DMS153 (cell line): ENCODE measurements at regions not wholly inside any gene's neighbourhood (a gene's known extent, or its start where the extent isn't known, plus 50 kb on each side); places are given as distances from the start of the nearest gene placed in this dataset.
"Not testable (repeated sequence)": the region's sequence is repeated elsewhere in the genome, so short reads cannot be mapped to it uniquely, and the experiment has no call there.

ENCODE experiments used
- DNase-seq: peaks from one replicate; lab custom pipeline; 2025; lab: John Stamatoyannopoulos, UW

DNA sequence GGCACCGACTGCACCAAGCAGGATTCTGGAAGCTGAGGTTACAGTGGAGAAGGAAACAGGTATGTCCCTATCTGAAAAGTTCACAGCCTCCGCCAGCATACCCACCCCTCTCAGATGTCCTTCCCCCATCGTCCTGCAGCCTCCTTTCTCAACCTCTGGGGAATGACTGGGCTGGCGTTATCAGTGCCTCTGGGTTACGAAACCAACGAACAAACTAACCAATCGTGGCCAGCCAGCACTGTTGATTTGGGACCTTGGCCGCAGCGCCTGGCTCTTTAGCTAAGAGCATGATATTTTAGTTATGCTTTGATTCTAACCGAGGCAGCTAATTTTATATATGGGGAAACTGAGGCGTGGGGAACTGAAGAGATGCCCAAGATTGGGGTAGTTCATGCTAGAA lies 233.0 kb downstream of the TFCP2L1 start:
- no peak for DNase-seq

DNA sequence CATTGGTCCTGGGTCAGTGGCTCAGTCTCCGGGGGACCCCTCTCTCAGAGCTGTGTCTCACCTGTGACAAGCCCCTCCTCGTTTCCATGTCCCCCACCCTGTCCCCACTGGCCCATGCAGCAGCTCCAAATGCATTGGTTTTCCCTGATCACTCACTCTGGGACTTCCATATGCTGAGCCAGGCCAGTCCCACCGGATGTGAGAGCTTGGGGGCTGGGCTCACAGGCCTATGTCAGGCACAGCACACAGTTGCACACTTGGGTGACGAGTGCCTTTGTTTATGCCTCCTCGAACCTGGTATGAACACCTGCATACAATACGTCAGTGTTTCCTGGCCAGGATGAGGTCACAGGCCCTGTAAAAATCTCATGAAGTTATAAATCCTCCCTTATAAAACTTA lies 232.5 kb downstream of the TFCP2L1 start:
- DNase-seq, result no peak

DNA sequence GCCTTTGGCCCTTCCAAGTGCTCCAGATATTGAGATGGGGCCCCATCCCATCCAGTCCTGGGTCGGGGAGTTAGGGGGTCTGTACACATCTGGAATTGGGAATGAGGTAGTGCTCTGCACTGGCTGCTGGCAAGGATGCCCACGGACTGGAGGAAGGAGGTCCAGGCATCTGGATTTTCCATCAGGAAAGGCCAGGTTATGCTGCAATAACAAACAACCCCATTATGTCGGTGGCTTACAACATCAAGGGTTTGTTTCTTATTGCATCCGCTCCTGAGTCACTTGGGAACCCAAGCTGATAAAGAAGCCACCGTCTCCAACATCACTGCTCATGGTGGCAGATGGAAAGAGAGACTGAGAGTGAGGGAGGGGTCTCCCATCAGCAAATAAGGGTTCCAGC lies 229.9 kb downstream of the TFCP2L1 start:
- no peak for DNase-seq

DNA sequence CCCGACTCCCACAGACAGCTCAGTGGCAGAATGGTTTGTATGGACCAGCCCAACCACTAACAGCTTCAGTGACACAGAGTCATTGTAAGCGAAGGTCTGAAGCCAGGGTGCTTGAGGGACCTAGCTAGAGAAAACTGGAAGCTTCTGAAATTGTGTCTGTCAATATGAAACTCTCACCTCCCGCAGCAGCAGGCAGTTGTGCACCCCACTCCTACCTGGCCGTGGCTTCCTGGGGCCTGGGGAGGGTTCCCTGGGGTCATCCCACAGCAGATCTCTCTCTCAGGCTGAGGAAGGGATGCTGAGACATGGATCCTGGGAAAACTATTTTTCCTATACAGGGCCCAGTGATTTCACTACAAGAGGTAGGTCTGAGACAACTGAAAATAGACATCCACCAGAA lies 229.5 kb downstream of the TFCP2L1 start:
- DNase-seq, result no peak

DNA sequence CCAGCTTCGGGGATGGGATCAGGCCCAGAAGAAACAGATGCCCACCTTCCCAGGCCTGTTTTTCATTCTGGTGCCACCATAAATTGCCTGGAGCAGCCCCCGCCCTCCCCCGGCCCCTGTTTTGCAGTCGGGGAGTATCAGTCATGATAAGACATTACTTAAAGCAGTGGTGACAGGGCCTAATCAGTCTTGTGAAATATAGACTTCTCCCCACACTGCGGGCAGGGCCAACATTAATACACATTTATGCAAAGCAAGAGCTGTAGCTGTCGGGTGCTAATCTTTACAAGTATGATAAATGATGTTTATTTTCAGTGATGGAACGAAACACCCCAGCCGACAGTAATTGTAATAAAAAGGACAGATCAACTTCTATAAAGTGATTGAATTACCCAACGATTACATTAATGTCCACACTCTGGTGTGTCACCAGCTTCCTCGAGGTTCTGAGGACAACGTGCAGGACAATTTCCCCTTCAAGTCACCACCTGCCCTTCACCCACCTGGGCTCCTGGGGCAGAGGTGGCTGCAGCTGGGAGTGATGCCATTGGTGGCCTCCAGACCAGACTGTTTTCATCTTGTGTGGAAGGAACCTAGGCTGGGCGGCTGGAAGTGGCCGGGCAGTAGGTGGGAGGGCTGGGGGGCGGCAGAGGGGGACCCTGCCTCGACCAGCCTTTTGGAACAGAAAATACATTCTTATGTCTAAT lies 226.0 kb downstream of the TFCP2L1 start:
- DNase-seq, result no peak

- DNase-seq, result no peak
These were observed 225.1 kb downstream of the TFCP2L1 start for GRCh38 chr2:121059651-121060649.

- no peak for DNase-seq
These were observed 223.4 kb downstream of the TFCP2L1 start for GRCh38 chr2:121061633-121062032.

GRCh38 chr2:121063471-121063870 lies 221.5 kb downstream of the TFCP2L1 start:
- no peak for DNase-seq

DNA sequence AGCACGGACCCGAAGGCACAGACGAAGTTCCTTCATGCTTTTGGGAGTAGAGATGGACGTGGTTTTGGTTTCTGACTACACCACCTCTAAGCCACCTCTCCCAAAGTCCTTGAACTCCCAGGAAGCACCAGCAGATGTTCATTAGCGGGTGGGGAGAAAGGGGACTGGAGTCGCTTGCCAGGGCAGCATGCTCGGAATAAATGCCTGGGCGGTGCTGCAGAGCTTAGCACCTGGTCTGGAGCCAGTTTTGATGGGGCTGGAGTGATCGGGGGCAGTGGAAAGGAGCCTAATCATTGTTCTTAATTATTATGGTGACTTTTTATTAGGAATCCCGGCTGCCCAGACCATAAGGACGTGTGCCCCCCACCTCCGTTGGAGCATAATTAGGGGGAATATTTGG lies 220.8 kb downstream of the TFCP2L1 start:
- DNase-seq, result no peak

- no peak for DNase-seq
These were observed 219.8 kb downstream of the TFCP2L1 start for GRCh38 chr2:121065239-121065638.

GRCh38 chr2:121066526-121066925 lies 218.5 kb downstream of the TFCP2L1 start:
- DNase-seq, result no peak

- DNase-seq, result no peak
These were observed 216.2 kb downstream of the TFCP2L1 start for GRCh38 chr2:121068851-121069250.

- DNase-seq, result no peak
These were observed 215.5 kb downstream of the TFCP2L1 start for GRCh38 chr2:121069434-121069969.

DNA sequence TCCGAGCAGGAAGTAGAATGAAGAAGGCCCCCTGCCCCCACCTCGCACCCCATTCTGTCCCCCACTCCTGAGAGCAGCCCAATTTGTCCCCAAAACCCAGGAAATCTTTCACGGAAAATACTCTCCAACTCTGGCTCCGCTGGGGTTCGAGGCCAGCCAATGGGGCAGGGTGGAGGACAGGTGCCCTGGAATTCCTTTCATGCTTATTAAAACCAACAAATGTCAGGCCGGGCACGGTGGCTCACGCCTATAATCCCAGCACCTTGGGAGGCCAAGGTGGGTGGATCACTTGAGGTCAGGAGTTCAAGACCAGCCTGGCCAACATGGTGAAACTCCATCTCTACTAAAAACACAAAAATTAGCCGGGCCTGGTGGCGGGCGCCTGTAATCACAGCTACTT lies 214.9 kb downstream of the TFCP2L1 start:
- not testable (repeated sequence) for DNase-seq

GRCh38 chr2:121071034-121071504 lies 213.9 kb downstream of the TFCP2L1 start:
- DNase-seq, result no peak

DNA sequence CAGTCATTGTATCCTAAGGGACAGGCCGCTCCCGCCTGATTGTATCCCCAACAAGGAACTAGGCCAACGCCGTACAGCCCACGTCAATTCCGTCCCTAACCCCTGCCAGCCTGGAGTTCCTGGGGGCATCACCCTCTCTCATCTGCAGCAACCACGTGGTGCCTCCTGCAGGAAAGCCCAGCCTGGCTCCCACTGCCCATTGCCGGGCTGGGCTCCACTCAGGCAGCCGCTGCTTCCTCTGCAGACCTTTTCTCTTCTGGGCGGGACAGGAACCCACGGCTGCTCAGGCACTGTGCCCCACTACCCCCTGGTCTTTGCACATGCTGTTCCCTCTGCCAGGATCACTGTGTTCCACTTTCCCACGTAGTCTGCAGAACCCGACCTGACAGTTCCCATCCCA lies 212.2 kb downstream of the TFCP2L1 start:
- DNase-seq, result no peak

GRCh38 chr2:121073320-121074210 lies 211.4 kb downstream of the TFCP2L1 start:
- DNase-seq, result no peak

DNA sequence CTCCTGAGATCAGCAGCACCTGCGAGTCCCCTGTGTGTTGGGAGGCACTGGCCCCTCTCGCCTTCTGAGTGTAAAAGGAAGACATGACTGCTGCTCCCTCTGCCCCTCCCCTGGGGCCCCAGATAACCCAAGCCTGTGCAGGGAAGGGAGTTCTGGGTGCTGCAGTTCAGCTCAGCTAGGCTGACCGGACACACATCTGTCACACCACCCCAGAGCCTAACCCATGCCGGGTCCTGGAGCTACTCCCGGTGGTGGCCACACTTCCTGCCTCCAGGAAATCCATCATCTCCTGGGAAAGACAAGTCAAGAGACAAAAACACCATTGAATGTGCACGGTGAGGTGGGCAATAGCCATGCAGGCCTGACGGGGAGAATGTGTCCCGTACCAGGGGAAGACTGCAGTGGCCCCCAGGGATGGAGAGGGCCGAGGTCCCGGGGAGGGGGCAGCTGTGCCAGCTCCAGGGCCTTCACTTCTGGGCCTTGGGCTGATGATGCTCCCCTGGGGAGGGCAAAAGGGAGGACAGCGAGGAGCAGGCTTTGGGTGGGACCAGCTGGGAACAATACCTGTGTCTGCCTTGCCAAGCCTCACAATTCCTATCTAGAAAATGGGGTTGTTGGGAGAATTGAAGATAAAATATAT lies 210.6 kb downstream of the TFCP2L1 start:
- no peak for DNase-seq

GRCh38 chr2:121075006-121075551 lies 209.9 kb downstream of the TFCP2L1 start:
- DNase-seq, result peak; percentile 26

GRCh38 chr2:121075641-121076497 lies 209.1 kb downstream of the TFCP2L1 start:
- no peak for DNase-seq
